ENCODE measurements at regions not wholly inside any gene's neighbourhood (a gene's known extent, or its start where the extent isn't known, plus 50 kb on each side); places are given as distances from the start of the nearest gene placed in this dataset.

DNA sequence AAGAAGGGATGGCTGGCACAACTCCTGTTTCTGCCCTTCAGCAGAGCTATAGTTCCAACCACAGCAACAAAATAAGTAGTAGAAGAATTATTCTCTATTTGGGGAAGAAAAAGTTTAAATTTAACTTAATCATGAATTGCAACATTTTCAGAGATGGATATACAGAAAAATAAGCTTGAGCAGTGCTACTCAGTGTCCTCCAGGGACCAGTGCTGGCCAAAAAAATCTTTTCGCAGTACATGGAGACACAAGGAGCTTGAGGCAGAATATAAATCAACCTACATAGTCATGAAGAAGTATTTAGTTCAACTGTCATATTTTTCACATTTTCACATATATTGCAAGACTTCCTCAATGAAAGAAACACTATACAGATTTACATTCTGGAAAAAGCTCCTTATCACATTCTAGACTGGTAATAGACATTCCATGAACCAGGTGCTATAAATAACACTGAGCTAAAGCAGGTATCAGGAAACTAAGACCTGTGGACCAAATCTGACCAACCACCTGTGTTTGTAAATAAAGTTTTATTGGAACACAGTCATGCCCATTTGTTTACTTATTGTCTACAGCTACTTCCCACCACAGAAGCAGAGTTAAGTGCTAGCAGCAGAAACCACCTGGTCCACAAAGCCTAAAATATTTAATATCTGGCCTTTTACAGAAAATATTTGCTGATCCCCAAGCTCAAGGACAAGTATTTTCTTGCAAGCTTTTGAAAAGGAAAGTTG is 101.9 kb downstream of the RGS21 start:
- DNase-seq (no peak), ATAC-seq (ENCODE audit: low read depth) (no peak)
- no peak for TF ChIP-seq EZH2 (IDR thresholded peaks at IDR 0.05; ENCODE audit: borderline replicate concordance, insufficient read depth, low read depth, low read length, poor library complexity, severe bottlenecking)
- TF ChIP-seq, protein P1, sequence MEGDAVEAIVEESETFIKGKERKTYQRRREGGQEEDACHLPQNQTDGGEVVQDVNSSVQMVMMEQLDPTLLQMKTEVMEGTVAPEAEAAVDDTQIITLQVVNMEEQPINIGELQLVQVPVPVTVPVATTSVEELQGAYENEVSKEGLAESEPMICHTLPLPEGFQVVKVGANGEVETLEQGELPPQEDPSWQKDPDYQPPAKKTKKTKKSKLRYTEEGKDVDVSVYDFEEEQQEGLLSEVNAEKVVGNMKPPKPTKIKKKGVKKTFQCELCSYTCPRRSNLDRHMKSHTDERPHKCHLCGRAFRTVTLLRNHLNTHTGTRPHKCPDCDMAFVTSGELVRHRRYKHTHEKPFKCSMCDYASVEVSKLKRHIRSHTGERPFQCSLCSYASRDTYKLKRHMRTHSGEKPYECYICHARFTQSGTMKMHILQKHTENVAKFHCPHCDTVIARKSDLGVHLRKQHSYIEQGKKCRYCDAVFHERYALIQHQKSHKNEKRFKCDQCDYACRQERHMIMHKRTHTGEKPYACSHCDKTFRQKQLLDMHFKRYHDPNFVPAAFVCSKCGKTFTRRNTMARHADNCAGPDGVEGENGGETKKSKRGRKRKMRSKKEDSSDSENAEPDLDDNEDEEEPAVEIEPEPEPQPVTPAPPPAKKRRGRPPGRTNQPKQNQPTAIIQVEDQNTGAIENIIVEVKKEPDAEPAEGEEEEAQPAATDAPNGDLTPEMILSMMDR (IDR thresholded peaks at IDR 0.05) = no peak
- H3K27me3 ChIP-seq (replicated peaks in 1 of 4; ENCODE audit: control extremely low read depth in 1 of 4, control insufficient read depth in 3 of 4, insufficient read depth in 4 of 4, low read length in 3 of 4) = no peaks in the 10 kb centered on the region
- ChIA-PET CTCF (no interaction called here), POLR2A (no interaction called here)
- H3K27me3 Mint-ChIP-seq = peaks cover 4% of the 10 kb centered on the region
- H3K4me1 ChIP-seq (ENCODE audit: control insufficient read depth in 2 of 2, insufficient read depth in 2 of 2, low read length in 2 of 2) = no peaks in the 10 kb centered on the region
- no peaks in the 10 kb centered on the region for H3K36me3 ChIP-seq (replicated peaks in 1 of 2; ENCODE audit: control extremely low read depth in 1 of 2, control insufficient read depth in 1 of 2, extremely low read depth in 1 of 2, insufficient read depth in 2 of 2, low read length in 1 of 2)
- no peaks in the 10 kb centered on the region for H3K4me1 Mint-ChIP-seq
- H3K27ac Mint-ChIP-seq = no peak overlapping the region
- H2AFZ ChIP-seq (ENCODE audit: insufficient read depth, low read depth, low read length, poor library complexity, severe bottlenecking) = no peak overlapping the region
- H3K4me3 Mint-ChIP-seq = no peak overlapping the region
- no peaks in the 10 kb centered on the region for H3K9me3 ChIP-seq (ENCODE audit: control extremely low read depth in 1 of 3, control insufficient read depth in 2 of 3, insufficient read depth in 1 of 3, low read length in 2 of 3)
- H3K27ac ChIP-seq (ENCODE audit: low read length in 2 of 2) = no peak overlapping the region
- H3K79me2 ChIP-seq (ENCODE audit: control insufficient read depth, insufficient read depth, low read length) = no peaks in the 10 kb centered on the region
- intact Hi-C loops (cut with micrococcal nuclease) = no loop called here
- no peak overlapping the region for H3K4me2 ChIP-seq (replicated peaks; ENCODE audit: low read depth, low read length, poor library complexity, severe bottlenecking)
- no peaks in the 10 kb centered on the region for H3K9me3 Mint-ChIP-seq (ENCODE audit: insufficient read depth)
- no CpG with 5 or more reads among the region's 1 CpG for WGBS (ENCODE audit: insufficient coverage)
- no peak overlapping the region for H3K9ac ChIP-seq (ENCODE audit: low read length)
- no peak overlapping the region for H3K4me3 ChIP-seq (ENCODE audit: control extremely low read depth in 1 of 5, extremely low read depth in 1 of 5, insufficient read depth in 1 of 5, low read depth in 2 of 5, low read length in 4 of 5)
- no peaks in the 10 kb centered on the region for H4K20me1 ChIP-seq (ENCODE audit: control insufficient read depth, insufficient read depth, low read length, poor library complexity, severe bottlenecking)

DNA sequence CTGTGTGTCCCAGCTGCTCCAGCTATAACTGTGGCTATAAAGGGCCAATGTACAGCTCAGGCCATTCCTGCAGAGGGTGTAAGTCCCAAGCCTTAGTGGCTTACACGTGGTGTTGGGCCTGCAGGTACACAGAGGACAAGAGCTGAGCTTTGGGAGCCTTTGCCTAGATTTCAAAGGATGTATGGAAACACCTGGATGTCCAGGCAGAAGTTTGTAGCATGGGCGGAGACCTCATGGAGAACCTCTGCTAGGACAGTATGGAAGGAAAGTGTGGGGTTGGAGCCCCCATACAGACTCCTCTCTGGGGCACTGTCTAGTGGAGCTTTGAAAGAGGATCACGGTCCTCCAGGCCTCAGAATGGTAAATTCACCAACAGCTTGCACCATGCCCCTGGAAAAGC is 113.9 kb downstream of the RGS21 start:
- intact Hi-C loops (cut with micrococcal nuclease) = no loop called here
- Mint-ChIP-seq H3K27me3 (no peaks in the 10 kb centered on the region), H3K27ac (no peak overlapping the region), H3K4me1 (no peaks in the 10 kb centered on the region), H3K9me3 (ENCODE audit: insufficient read depth) (no peaks in the 10 kb centered on the region), H3K4me3 (no peak overlapping the region)
- CTCF ChIA-PET = no interaction called here
- TF ChIP-seq, protein P1 (IDR thresholded peaks at IDR 0.05) = no peak
- Histone ChIP-seq H3K9ac (ENCODE audit: low read length) (no peak overlapping the region), H3K4me3 (ENCODE audit: control extremely low read depth in 1 of 5, extremely low read depth in 1 of 5, insufficient read depth in 1 of 5, low read depth in 2 of 5, low read length in 4 of 5) (no peak overlapping the region), H3K4me1 (ENCODE audit: control insufficient read depth in 2 of 2, insufficient read depth in 2 of 2, low read length in 2 of 2) (no peaks in the 10 kb centered on the region), H3K36me3 (replicated peaks in 1 of 2; ENCODE audit: control extremely low read depth in 1 of 2, control insufficient read depth in 1 of 2, extremely low read depth in 1 of 2, insufficient read depth in 2 of 2, low read length in 1 of 2) (no peaks in the 10 kb centered on the region), H4K20me1 (ENCODE audit: control insufficient read depth, insufficient read depth, low read length, poor library complexity, severe bottlenecking) (no peaks in the 10 kb centered on the region), H3K4me2 (replicated peaks; ENCODE audit: low read depth, low read length, poor library complexity, severe bottlenecking) (no peak overlapping the region), H3K9me3 (ENCODE audit: control extremely low read depth in 1 of 3, control insufficient read depth in 2 of 3, insufficient read depth in 1 of 3, low read length in 2 of 3) (peaks cover 0 to 13% (median 9%) of the 10 kb centered on the region in 3 donors), H3K27me3 (replicated peaks in 1 of 4; ENCODE audit: control extremely low read depth in 1 of 4, control insufficient read depth in 3 of 4, insufficient read depth in 4 of 4, low read length in 3 of 4) (no peaks in the 10 kb centered on the region), H3K27ac (ENCODE audit: low read length in 2 of 2) (no peak overlapping the region), H3K79me2 (ENCODE audit: control insufficient read depth, insufficient read depth, low read length) (no peaks in the 10 kb centered on the region), H2AFZ (ENCODE audit: insufficient read depth, low read depth, low read length, poor library complexity, severe bottlenecking) (no peak overlapping the region)
- DNase-seq = no peak
- 72% methylated on average over 3 of the region's 3 CpGs for WGBS (ENCODE audit: insufficient coverage)
- ATAC-seq (ENCODE audit: low read depth) = no peak
- POLR2A ChIA-PET = no interaction called here

Measured in B cell (primary cell).